ENCODE measurements at regions not wholly inside any gene's neighbourhood (a gene's known extent, or its start where the extent isn't known, plus 50 kb on each side); places are given as distances from the start of the nearest gene placed in this dataset.
"Not testable (repeated sequence)": the region's sequence is repeated elsewhere in the genome, so short reads cannot be mapped to it uniquely, and the experiment has no call there.

DNA sequence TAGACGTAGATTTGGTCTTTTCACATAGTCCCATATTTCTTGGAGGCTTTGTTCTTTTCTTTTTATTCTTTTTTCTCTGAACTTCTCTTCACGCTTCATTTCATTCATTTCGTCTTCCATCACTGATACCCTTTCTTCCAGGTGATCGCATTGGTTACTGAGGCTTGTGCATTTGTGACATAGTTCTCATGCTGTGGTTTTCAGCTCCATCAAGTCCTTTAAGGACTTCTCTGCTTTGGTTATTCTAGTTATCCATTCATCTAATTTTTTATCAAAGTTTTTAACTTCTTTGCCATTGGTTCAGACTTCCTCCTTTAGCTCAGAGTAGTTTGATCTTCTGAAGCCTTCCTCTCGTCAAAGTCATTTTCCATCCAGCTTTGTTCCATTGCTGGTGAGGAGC is 125.8 kb downstream of the PRL start:
- not testable (repeated sequence) for H3K27me3 ChIP-seq (ENCODE audit: insufficient read depth, low read length, poor library complexity); DNase-seq; H3K4me1 ChIP-seq (ENCODE audit: control insufficient read depth, low read depth, low read length); H2AK5ac ChIP-seq (ENCODE audit: low read length); H3K4ac ChIP-seq (ENCODE audit: low read depth, low read length); H4K5ac ChIP-seq (ENCODE audit: low read length); H3K79me1 ChIP-seq (ENCODE audit: low read length); H3K4me2 ChIP-seq (ENCODE audit: low read length); H2BK15ac ChIP-seq (replicated peaks; ENCODE audit: low read depth); H4K8ac ChIP-seq (ENCODE audit: low read depth, low read length); H3K4me3 ChIP-seq (ENCODE audit: low read length); H3K27ac ChIP-seq (ENCODE audit: low read depth, low read length); H2BK120ac ChIP-seq (ENCODE audit: low read depth, low read length); H3K36me3 ChIP-seq (ENCODE audit: control insufficient read depth, insufficient read depth, low read length); H3K23ac ChIP-seq (ENCODE audit: low read length); H2BK5ac ChIP-seq (ENCODE audit: low read length); H3K18ac ChIP-seq (ENCODE audit: low read length); H3K79me2 ChIP-seq (ENCODE audit: control insufficient read depth, insufficient read depth, low read length); H3K9ac ChIP-seq (ENCODE audit: low read length); H3K56ac ChIP-seq (ENCODE audit: low read length)
- WGBS (ENCODE audit: extremely low coverage, insufficient coverage, low lambda C conversion rate): no CpG with 5 or more reads among the region's 5 CpGs

DNA sequence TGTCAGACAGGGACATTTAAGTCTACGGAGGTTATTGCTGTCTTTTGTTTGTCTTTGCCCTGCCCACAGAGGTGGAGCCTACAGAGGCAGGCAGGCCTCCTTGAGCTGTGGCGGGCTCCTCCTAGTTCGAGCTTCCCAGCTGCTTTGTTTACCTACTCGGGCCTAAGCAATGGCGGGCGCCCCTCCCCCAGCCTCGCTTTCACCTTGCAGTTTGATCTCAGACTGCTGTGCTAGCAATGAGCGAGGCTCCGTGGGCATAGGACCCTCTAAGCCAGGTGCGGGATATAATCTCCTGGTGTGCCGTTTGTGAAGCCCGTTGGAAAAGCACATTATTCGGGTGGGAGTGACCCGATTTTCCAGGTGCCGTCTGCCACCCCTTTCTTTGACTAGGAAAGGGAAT is 125.0 kb downstream of the PRL start:
- not testable (repeated sequence) for H3K56ac ChIP-seq (ENCODE audit: low read length); H2AK5ac ChIP-seq (ENCODE audit: low read length); H3K4me3 ChIP-seq (ENCODE audit: low read length); H2BK15ac ChIP-seq (replicated peaks; ENCODE audit: low read depth); H3K36me3 ChIP-seq (ENCODE audit: control insufficient read depth, insufficient read depth, low read length); H2BK5ac ChIP-seq (ENCODE audit: low read length); H3K27ac ChIP-seq (ENCODE audit: low read depth, low read length); H3K79me2 ChIP-seq (ENCODE audit: control insufficient read depth, insufficient read depth, low read length); H4K8ac ChIP-seq (ENCODE audit: low read depth, low read length); H3K79me1 ChIP-seq (ENCODE audit: low read length); H3K27me3 ChIP-seq (ENCODE audit: insufficient read depth, low read length, poor library complexity); H3K23ac ChIP-seq (ENCODE audit: low read length); H2BK120ac ChIP-seq (ENCODE audit: low read depth, low read length); DNase-seq; H3K4me2 ChIP-seq (ENCODE audit: low read length); H3K4me1 ChIP-seq (ENCODE audit: control insufficient read depth, low read depth, low read length); H3K4ac ChIP-seq (ENCODE audit: low read depth, low read length); H3K9ac ChIP-seq (ENCODE audit: low read length); H4K5ac ChIP-seq (ENCODE audit: low read length); H3K18ac ChIP-seq (ENCODE audit: low read length)
- no CpG with 5 or more reads among the region's 15 CpGs for WGBS (ENCODE audit: extremely low coverage, insufficient coverage, low lambda C conversion rate)

DNA sequence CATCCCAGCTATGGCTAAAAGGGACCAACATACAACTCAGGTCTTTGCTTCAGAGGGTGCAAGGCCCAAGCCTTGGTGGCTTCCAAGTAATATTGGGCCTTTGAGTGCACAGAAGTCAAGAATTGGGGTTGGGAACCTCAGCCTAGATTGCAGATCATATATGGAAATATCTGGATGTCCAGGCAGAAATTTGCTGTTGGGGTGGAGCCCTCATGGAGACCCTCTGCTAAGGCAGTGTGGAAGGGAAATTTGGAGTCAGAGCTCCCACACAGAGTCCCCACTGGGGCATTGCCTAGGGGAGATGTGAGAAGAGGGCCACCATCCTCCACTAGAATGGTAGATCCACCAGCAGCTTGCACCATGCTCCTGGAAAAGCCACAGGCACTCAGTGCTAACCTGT is 123.5 kb downstream of the PRL start:
- H3K4me3 ChIP-seq (ENCODE audit: low read length): peak overlapping the region; percentile 7
- no peaks in the 10 kb centered on the region for H3K4me1 ChIP-seq (ENCODE audit: control insufficient read depth, low read depth, low read length)

DNA sequence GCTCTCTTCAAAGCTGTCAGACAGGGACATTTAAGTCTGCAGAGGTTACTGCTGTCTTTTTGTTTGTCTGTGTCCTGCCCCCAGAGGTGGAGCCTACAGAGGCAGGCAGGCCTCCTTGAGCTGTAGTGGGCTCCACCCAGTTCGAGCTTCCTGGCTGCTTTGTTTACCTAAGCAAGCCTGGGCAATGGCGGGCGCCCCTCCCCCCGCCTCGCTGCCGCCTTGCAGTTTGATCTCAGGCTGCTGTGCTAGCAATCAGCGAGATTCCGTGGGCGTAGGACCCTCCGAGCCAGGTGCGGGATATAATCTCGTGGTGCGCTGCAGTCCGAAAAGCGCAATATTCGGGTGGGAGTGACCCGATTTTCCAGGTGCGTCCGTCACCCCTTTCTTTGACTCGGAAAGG is 116.6 kb downstream of the PRL start:
- H3K18ac ChIP-seq (ENCODE audit: low read length); H3K27ac ChIP-seq (ENCODE audit: low read depth, low read length); H3K4me2 ChIP-seq (ENCODE audit: low read length); H2BK120ac ChIP-seq (ENCODE audit: low read depth, low read length); H3K79me1 ChIP-seq (ENCODE audit: low read length); H4K8ac ChIP-seq (ENCODE audit: low read depth, low read length); H4K5ac ChIP-seq (ENCODE audit: low read length); H2AK5ac ChIP-seq (ENCODE audit: low read length); H3K23ac ChIP-seq (ENCODE audit: low read length); H3K36me3 ChIP-seq (ENCODE audit: control insufficient read depth, insufficient read depth, low read length); DNase-seq; H3K79me2 ChIP-seq (ENCODE audit: control insufficient read depth, insufficient read depth, low read length); H3K4me1 ChIP-seq (ENCODE audit: control insufficient read depth, low read depth, low read length); H3K4me3 ChIP-seq (ENCODE audit: low read length); H2BK15ac ChIP-seq (replicated peaks; ENCODE audit: low read depth); H2BK5ac ChIP-seq (ENCODE audit: low read length); H3K27me3 ChIP-seq (ENCODE audit: insufficient read depth, low read length, poor library complexity); H3K56ac ChIP-seq (ENCODE audit: low read length); H3K4ac ChIP-seq (ENCODE audit: low read depth, low read length); H3K9ac ChIP-seq (ENCODE audit: low read length): not testable (repeated sequence)
- WGBS (ENCODE audit: extremely low coverage, insufficient coverage, low lambda C conversion rate): no CpG with 5 or more reads among the region's 20 CpGs

More for the DNA sequence above, 123.5 kb downstream of the PRL start:
- H2BK5ac ChIP-seq (ENCODE audit: low read length): no peak overlapping the region
- H3K9ac ChIP-seq (ENCODE audit: low read length): no peak overlapping the region
- no peaks in the 10 kb centered on the region for H3K27me3 ChIP-seq (ENCODE audit: insufficient read depth, low read length, poor library complexity)
- no peak overlapping the region for H4K5ac ChIP-seq (ENCODE audit: low read length)
- H3K79me1 ChIP-seq (ENCODE audit: low read length): no peaks in the 10 kb centered on the region
- H3K4ac ChIP-seq (ENCODE audit: low read depth, low read length): no peak overlapping the region
- no peak overlapping the region for H2AK5ac ChIP-seq (ENCODE audit: low read length)
- no peak overlapping the region for H3K4me2 ChIP-seq (ENCODE audit: low read length)
- no peak for DNase-seq
- H2BK120ac ChIP-seq (ENCODE audit: low read depth, low read length): no peak overlapping the region
- no peaks in the 10 kb centered on the region for H3K79me2 ChIP-seq (ENCODE audit: control insufficient read depth, insufficient read depth, low read length)
- no peaks in the 10 kb centered on the region for H3K36me3 ChIP-seq (ENCODE audit: control insufficient read depth, insufficient read depth, low read length)
- H3K27ac ChIP-seq (ENCODE audit: low read depth, low read length): no peak overlapping the region
- no peak overlapping the region for H3K18ac ChIP-seq (ENCODE audit: low read length)
- no peak overlapping the region for H3K23ac ChIP-seq (ENCODE audit: low read length)
- no peak overlapping the region for H4K8ac ChIP-seq (ENCODE audit: low read depth, low read length)
- H2BK15ac ChIP-seq (replicated peaks; ENCODE audit: low read depth): no peak overlapping the region
- no peak overlapping the region for H3K56ac ChIP-seq (ENCODE audit: low read length)

DNA sequence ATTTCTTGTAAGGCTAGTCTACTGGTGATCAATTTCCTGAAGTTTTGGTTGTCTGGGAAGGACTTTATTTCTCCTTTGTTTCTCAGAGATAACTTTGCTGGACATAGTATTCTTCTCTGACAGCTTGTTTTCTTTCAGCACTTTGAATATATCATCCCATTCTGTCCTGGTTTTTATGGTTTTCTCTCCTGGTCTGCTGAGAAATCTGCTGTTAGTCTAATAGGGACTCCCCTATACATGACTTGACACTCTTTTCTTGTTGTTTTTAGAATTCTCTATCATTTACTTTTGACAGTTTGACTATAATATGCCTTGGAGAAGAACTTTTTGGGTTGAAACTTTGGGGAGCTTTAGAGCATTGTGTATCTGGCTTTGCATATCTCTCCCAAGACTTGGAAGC is 112.5 kb downstream of the PRL start:
- Histone ChIP-seq H3K79me2 (ENCODE audit: control insufficient read depth, insufficient read depth, low read length) (no peaks in the 10 kb centered on the region), H2BK120ac (ENCODE audit: low read depth, low read length) (no peak overlapping the region), H2BK15ac (replicated peaks; ENCODE audit: low read depth) (no peak overlapping the region), H4K8ac (ENCODE audit: low read depth, low read length) (no peak overlapping the region), H3K79me1 (ENCODE audit: low read length) (no peaks in the 10 kb centered on the region), H3K9ac (ENCODE audit: low read length) (no peak overlapping the region), H3K18ac (ENCODE audit: low read length) (no peak overlapping the region), H4K5ac (ENCODE audit: low read length) (no peak overlapping the region), H3K27me3 (ENCODE audit: insufficient read depth, low read length, poor library complexity) (no peaks in the 10 kb centered on the region), H3K4me1 (ENCODE audit: control insufficient read depth, low read depth, low read length) (no peaks in the 10 kb centered on the region), H3K4ac (ENCODE audit: low read depth, low read length) (no peak overlapping the region), H2AK5ac (ENCODE audit: low read length) (no peak overlapping the region), H3K4me2 (ENCODE audit: low read length) (no peak overlapping the region), H2BK5ac (ENCODE audit: low read length) (no peak overlapping the region), H3K36me3 (ENCODE audit: control insufficient read depth, insufficient read depth, low read length) (no peaks in the 10 kb centered on the region), H3K23ac (ENCODE audit: low read length) (no peak overlapping the region), H3K27ac (ENCODE audit: low read depth, low read length) (no peak overlapping the region), H3K56ac (ENCODE audit: low read length) (no peak overlapping the region), H3K4me3 (ENCODE audit: low read length) (no peak overlapping the region)
- DNase-seq: no peak

DNA sequence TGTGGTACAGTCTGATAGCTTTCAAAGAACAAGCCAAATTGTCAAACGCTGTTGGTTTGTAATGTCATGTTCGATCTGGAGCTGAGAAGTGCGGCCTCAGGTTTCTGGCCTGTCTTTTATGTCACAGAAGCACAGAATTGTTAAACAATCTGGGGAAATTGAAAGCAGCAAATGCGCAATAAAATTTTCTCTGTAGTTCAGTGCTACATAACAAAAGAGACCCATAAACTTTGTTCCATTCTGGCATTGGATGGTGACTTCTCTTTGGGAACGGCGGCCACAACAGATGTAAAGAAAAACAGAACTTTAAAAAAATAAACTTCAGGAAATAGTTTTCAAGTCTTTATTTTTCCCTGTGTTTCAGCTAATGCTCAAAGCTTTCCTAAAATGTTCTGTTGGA is 106.9 kb downstream of the PRL start:
- H4K8ac ChIP-seq (ENCODE audit: low read depth, low read length): no peak overlapping the region
- WGBS (ENCODE audit: extremely low coverage, insufficient coverage, low lambda C conversion rate): no CpG with 5 or more reads among the region's 6 CpGs

More for the DNA sequence above, 106.9 kb downstream of the PRL start:
- no peak overlapping the region for H3K27ac ChIP-seq (ENCODE audit: low read depth, low read length)
- no peak for DNase-seq
- no peak overlapping the region for H2BK15ac ChIP-seq (replicated peaks; ENCODE audit: low read depth)
- no peak overlapping the region for H4K5ac ChIP-seq (ENCODE audit: low read length)
- no peak overlapping the region for H2BK5ac ChIP-seq (ENCODE audit: low read length)
- peaks cover 2% of the 10 kb centered on the region for H3K36me3 ChIP-seq (ENCODE audit: control insufficient read depth, insufficient read depth, low read length)
- no peak overlapping the region for H3K18ac ChIP-seq (ENCODE audit: low read length)
- no peak overlapping the region for H3K23ac ChIP-seq (ENCODE audit: low read length)
- H3K4ac ChIP-seq (ENCODE audit: low read depth, low read length): no peak overlapping the region
- H3K4me1 ChIP-seq (ENCODE audit: control insufficient read depth, low read depth, low read length): no peaks in the 10 kb centered on the region
- H2BK120ac ChIP-seq (ENCODE audit: low read depth, low read length): no peak overlapping the region
- H3K4me3 ChIP-seq (ENCODE audit: low read length): no peak overlapping the region
- no peak overlapping the region for H3K4me2 ChIP-seq (ENCODE audit: low read length)
- no peaks in the 10 kb centered on the region for H3K79me1 ChIP-seq (ENCODE audit: low read length)
- no peak overlapping the region for H3K9ac ChIP-seq (ENCODE audit: low read length)
- no peak overlapping the region for H2AK5ac ChIP-seq (ENCODE audit: low read length)
- H3K56ac ChIP-seq (ENCODE audit: low read length): no peak overlapping the region
- no peaks in the 10 kb centered on the region for H3K79me2 ChIP-seq (ENCODE audit: control insufficient read depth, insufficient read depth, low read length)
- H3K27me3 ChIP-seq (ENCODE audit: insufficient read depth, low read length, poor library complexity): no peaks in the 10 kb centered on the region

Data from mesendoderm (in vitro differentiated cells).